HFFc6 (cell line): ENCODE measurements at regions not wholly inside any gene's neighbourhood (a gene's known extent, or its start where the extent isn't known, plus 50 kb on each side); places are given as distances from the start of the nearest gene placed in this dataset.

Experiments used
- DNase-seq: peaks from one replicate; pipeline ENCODE4 v3.0.0-alpha.2; 2018
- H3K27ac Mint-ChIP-seq: 2 replicates; pipeline ENCODE4 v1.8.0; 2020; ENCODE audit warnings: mild to moderate bottlenecking, mixed read lengths
- H3K27me3 Mint-ChIP-seq: 2 replicates; pipeline ENCODE4 v1.8.0; 2021; ENCODE audit warnings: mild to moderate bottlenecking, moderate library complexity, mixed read lengths; ENCODE audit not compliant: insufficient read depth
- H3K36me3 Mint-ChIP-seq: 2 replicates; pipeline ENCODE4 v1.8.0; 2021; ENCODE audit warnings: low read depth, mixed read lengths
- H3K4me1 Mint-ChIP-seq: 2 replicates; pipeline ENCODE4 v1.8.0; 2020; ENCODE audit warnings: low read depth, mixed read lengths
- H3K4me3 Mint-ChIP-seq: 2 replicates; pipeline ENCODE4 v1.8.0; 2020; ENCODE audit warnings: mild to moderate bottlenecking, moderate library complexity, mixed read lengths
- H3K9me3 Mint-ChIP-seq: 2 replicates; pipeline ENCODE4 v1.8.0; 2020; ENCODE audit warnings: mild to moderate bottlenecking, mixed read lengths
- CTCF ChIP-seq: fragments of 200-600 bp; sonication (generic); IDR thresholded peaks from 2 replicates; pipeline ENCODE4 v1.5.0; 2021; ENCODE audit warnings: antibody characterized with exemption, mild to moderate bottlenecking

- Mint-ChIP-seq H3K36me3 (no peaks in the 10 kb centered on the region), H3K27me3 (peaks cover 50% of the 10 kb centered on the region), H3K9me3 (no peaks in the 10 kb centered on the region), H3K27ac (no peak overlapping the region), H3K4me1 (no peaks in the 10 kb centered on the region), H3K4me3 (no peak overlapping the region)
- DNase-seq = no peak
- TF ChIP-seq CTCF = peak; percentile 56; the same call in 1 of the 2 replicates
These were observed 83.5 kb downstream of the SYF2 start for GRCh38 chr1:25148673-25149300.

GRCh38 chr1:25146451-25146855, 85.8 kb downstream of the SYF2 start:
- Mint-ChIP-seq H3K4me1 (no peaks in the 10 kb centered on the region), H3K9me3 (no peaks in the 10 kb centered on the region), H3K27ac (no peak overlapping the region), H3K36me3 (no peaks in the 10 kb centered on the region), H3K27me3 (peaks cover 62% of the 10 kb centered on the region), H3K4me3 (no peak overlapping the region)
- no peak for TF ChIP-seq CTCF
- no peak for DNase-seq

GRCh38 chr1:25145775-25146393, 86.4 kb downstream of the SYF2 start:
- H3K27ac Mint-ChIP-seq = no peak overlapping the region
- no peak for DNase-seq
- no peaks in the 10 kb centered on the region for H3K9me3 Mint-ChIP-seq
- H3K4me3 Mint-ChIP-seq = no peak overlapping the region
- H3K27me3 Mint-ChIP-seq = peaks cover 57% of the 10 kb centered on the region
- no peaks in the 10 kb centered on the region for H3K36me3 Mint-ChIP-seq
- no peaks in the 10 kb centered on the region for H3K4me1 Mint-ChIP-seq
- no peak for TF ChIP-seq CTCF

GRCh38 chr1:25140073-25140797, 92.1 kb downstream of the SYF2 start:
- no peak overlapping the region for H3K4me3 Mint-ChIP-seq
- no peak for TF ChIP-seq CTCF
- 0 out of 2 replicates have a peak, but pooled peaks cover 7% of the 10 kb centered on the region for H3K4me1 Mint-ChIP-seq
- H3K9me3 Mint-ChIP-seq = no peaks in the 10 kb centered on the region
- no peak overlapping the region for H3K27ac Mint-ChIP-seq
- no peaks in the 10 kb centered on the region for H3K36me3 Mint-ChIP-seq
- peaks cover 51% of the 10 kb centered on the region for H3K27me3 Mint-ChIP-seq
- DNase-seq = no peak

GRCh38 chr1:25137521-25138395, 94.5 kb downstream of the SYF2 start:
- DNase-seq = no peak
- Mint-ChIP-seq H3K4me1 (peaks cover 7% of the 10 kb centered on the region; the same call in 1 of the 2 replicates), H3K9me3 (no peaks in the 10 kb centered on the region), H3K36me3 (no peaks in the 10 kb centered on the region), H3K27me3 (peaks cover 46% of the 10 kb centered on the region), H3K4me3 (no peak overlapping the region), H3K27ac (no peak overlapping the region)
- TF ChIP-seq CTCF = no peak
